SK-N-SH (cell line): ENCODE measurements at regions not wholly inside any gene's neighbourhood (a gene's known extent, or its start where the extent isn't known, plus 50 kb on each side); places are given as distances from the start of the nearest gene placed in this dataset.

Source experiments
- CTCF ChIP-seq: fragments of 200-600 bp; sonication (generic); IDR thresholded peaks from 2 replicates; pipeline ENCODE4 v1.6.1; 2017; ENCODE audit warnings: antibody characterized with exemption, mild to moderate bottlenecking, moderate library complexity
- EP300 ChIP-seq, 2 experiments: IDR thresholded peaks; 2 replicates each; pipeline versions ENCODE4 v1.4.0 to v1.6.1; 2012; ENCODE audit warnings: borderline replicate concordance in 1 of 2, low read depth in 1 of 2, low read length in 1 of 2
- MAX ChIP-seq: IDR thresholded peaks from 2 replicates; pipeline ENCODE4 v1.4.0; 2012; ENCODE audit warnings: low read depth
- MXI1 ChIP-seq: IDR thresholded peaks from 2 replicates; pipeline ENCODE4 v1.6.1; 2012; ENCODE audit warnings: mild to moderate bottlenecking, low read depth, low read length, improper control_type of control experiment
- POLR2AphosphoS5 ChIP-seq: IDR thresholded peaks from 2 replicates; pipeline ENCODE4 v1.6.1; 2012; ENCODE audit warnings: low read depth, low read length
- RAD21 ChIP-seq: IDR thresholded peaks from 2 replicates; pipeline ENCODE4 v1.6.1; 2012; ENCODE audit warnings: mild to moderate bottlenecking, low read length
- TAF1 ChIP-seq: IDR thresholded peaks from 2 replicates; pipeline ENCODE4 v1.6.1; 2012; ENCODE audit warnings: low read depth, mild to moderate bottlenecking, low read length, moderate library complexity, borderline replicate concordance
- USF2 ChIP-seq: fragments of 150-350 bp; IDR thresholded peaks from 2 replicates; pipeline ENCODE4 v1.6.1; 2017; ENCODE audit warnings: antibody characterized with exemption, low read length, low read depth, borderline replicate concordance
- YY1 ChIP-seq: IDR thresholded peaks from 2 replicates; pipeline ENCODE4 v1.4.0; 2012; ENCODE audit warnings: low read depth, mild to moderate bottlenecking

- TF ChIP-seq CTCF, result no peak
- no peak for TF ChIP-seq YY1
- TF ChIP-seq MAX, result no peak
- TF ChIP-seq RAD21, result no peak
- no peak for TF ChIP-seq POLR2AphosphoS5
- no peak for TF ChIP-seq TAF1
- TF ChIP-seq USF2, result no peak
- no peak for TF ChIP-seq MXI1
- no peak for TF ChIP-seq EP300 (IDR thresholded peaks at IDR 0.05; ENCODE audit: borderline replicate concordance in 1 of 2, low read depth in 1 of 2, low read length in 1 of 2)
Observed at GRCh38 chr13:56173346-56173745, 967.4 kb upstream of the PRR20A start.
